GM21737 (cell line): ENCODE measurements at regions not wholly inside any gene's neighbourhood (a gene's known extent, or its start where the extent isn't known, plus 50 kb on each side); places are given as distances from the start of the nearest gene placed in this dataset.
"Not testable (repeated sequence)": the region's sequence is repeated elsewhere in the genome, so short reads cannot be mapped to it uniquely, and the experiment has no call there.

Experiments used
- ATAC-seq: cut with Tn5 transposase; IDR thresholded peaks from one replicate; pipeline ENCODE4 v1.9.1; 2021; ENCODE audit warnings: mild to moderate bottlenecking, moderate library complexity; ENCODE audit not compliant: unreplicated experiment

DNA sequence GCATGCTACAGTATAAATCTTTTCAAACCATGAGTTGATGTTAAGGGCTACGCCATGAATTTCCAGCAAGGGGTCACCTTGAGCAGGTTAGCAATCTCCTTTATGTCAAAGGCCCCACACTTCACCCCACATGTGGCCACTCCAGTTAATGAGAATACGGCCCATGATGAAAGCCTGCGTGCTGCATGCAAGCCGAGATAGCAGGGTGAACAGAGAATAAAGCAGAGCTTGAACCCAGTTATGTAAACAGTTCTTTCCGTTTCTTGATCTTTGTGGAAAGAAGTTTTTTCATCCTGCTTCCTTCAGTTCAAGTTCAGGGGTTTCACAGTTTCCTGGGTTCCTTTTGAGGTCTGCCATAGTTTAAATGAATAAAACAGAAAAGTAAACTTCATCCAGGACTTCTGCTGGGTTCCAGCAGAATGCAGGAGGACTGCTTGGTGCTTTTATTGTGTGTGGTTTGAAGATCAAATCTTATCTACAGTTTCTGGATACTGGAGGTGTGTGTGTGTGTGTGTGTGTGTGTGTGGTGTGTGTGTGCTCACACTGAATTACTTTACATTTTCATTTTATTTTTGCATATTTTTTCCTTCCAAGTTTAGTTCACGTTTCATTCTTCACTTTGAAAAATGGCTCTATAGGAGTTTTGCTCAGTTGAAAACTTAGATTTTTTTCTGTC lies 87.1 kb downstream of the HMHB1 start:
- no peak for ATAC-seq

GRCh38 chr5:143908959-143909358 lies 97.0 kb downstream of the HMHB1 start:
- ATAC-seq: no peak

GRCh38 chr5:143913008-143913752 lies 101.2 kb downstream of the HMHB1 start:
- no peak for ATAC-seq

GRCh38 chr5:143914756-143915155 lies 102.8 kb downstream of the HMHB1 start:
- ATAC-seq: no peak

DNA sequence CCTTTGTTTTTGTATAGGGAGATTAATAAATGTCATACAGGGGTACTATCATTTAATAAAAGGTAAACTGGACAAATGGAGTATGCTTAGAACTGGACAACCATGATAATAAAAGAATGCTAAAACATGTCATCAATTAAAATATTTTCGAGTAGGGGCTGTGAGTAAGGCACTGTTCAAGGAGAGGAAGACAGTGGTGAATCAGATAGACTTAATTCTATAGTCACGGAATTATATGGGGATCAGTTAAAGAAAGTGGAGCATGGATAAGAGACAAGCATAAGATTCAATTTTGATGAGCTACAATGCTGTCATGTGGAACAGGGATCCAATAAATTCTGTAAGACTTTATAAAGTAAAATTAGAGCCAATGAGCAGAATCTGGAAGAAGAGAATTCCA lies 104.5 kb downstream of the HMHB1 start:
- no peak for ATAC-seq

DNA sequence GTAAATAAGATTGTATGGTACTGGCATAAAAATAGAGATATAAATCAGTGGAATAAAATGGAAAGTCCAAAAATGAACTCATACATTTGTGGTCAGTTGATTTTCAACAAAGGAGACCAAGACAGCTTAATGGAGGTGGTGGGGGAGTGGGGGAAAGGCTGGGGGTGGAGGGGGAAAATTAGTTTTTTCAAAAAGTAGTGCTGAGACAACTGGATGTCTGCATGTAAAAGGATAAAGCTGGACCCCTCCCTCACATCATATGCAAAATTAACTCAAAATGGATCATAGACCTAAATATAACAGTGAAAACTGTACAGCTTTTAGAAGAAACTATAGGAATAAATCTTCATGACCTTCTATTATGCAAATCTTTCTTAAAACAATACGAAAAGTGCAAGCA lies 107.0 kb downstream of the HMHB1 start:
- no peak for ATAC-seq

GRCh38 chr5:143920772-143921171 lies 108.8 kb downstream of the HMHB1 start:
- no peak for ATAC-seq

DNA sequence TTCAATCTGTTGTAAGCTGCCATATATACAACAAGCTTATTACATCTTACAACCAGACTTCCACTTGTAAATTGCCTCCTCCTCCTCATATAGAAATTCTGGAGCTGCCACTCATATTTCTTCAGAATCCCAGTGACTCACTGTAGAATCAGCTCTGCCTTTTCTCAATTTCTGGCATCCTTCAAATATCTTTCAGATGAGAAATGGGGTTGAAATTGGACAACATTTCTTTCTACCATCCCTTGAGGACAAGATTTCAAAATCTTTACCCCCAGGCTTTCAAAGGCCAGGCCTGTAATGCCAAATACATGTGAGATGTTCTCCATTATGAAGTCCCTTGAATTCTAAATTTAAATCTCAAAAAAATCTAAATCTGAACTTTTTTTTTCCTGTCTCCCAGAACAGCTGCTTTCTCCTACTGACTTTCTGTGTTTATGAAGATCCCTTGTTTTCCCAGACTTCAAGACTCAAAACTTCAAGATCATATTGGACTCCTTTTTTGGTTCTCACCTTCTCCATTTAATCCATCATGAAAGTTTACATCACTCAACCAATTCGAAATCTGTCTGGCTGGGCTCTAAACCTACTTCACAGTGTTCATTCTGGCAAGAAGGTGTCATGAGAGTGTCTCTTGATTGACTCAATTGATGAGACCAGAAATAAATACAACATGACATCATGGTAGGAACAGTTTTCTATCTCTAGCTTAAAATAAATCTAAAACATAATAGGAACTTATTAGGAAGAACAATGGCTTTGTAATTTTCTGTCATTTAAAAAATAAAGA lies 109.8 kb downstream of the HMHB1 start:
- no peak for ATAC-seq

DNA sequence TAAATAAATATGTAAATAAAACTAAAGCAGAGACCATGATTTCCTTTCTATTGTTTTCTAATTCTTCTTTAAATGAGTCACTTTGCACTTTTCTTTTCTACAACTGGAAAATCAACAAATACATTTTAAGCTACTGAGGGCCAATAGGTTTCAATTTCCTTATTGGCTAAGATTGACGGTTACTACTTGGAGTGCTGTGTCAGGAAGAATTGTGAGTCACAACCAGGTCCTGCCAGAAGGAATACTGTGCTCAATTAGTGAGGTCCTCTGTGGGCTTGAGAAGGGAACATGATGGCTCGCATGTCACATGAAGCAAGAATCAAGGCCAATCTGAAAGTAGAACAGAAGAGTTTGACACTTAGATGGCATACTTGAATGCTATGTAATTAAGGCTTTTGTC lies 110.8 kb downstream of the HMHB1 start:
- ATAC-seq: no peak

DNA sequence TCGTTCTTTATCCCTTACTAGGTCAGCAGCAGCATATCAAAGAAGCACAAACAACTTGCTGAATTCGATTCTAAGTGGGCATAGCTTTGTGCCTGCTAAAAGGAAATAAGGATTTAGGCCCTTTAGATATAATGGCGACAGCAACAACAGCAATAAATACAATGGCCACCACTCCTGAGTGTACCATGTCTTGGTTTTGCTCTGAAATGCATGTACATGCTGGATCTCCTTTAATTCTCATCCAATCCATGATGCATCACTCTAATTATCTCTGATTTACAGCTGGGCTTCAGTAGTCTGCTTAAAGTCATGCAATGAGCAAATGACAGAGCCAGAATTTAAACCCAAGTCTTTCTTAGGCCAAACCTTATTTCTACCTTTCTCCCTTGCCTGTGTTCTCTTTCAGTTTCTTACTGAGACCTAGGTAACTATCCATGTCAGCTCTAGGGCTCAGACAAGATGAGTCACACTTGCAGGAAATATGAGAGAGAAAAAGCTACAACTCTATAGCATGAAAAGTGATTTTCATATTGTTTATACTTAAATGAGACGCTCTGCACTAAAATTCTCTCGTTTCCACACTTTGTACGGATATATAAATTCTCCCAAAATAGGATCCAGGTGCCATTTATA lies 111.8 kb downstream of the HMHB1 start:
- ATAC-seq: no peak

DNA sequence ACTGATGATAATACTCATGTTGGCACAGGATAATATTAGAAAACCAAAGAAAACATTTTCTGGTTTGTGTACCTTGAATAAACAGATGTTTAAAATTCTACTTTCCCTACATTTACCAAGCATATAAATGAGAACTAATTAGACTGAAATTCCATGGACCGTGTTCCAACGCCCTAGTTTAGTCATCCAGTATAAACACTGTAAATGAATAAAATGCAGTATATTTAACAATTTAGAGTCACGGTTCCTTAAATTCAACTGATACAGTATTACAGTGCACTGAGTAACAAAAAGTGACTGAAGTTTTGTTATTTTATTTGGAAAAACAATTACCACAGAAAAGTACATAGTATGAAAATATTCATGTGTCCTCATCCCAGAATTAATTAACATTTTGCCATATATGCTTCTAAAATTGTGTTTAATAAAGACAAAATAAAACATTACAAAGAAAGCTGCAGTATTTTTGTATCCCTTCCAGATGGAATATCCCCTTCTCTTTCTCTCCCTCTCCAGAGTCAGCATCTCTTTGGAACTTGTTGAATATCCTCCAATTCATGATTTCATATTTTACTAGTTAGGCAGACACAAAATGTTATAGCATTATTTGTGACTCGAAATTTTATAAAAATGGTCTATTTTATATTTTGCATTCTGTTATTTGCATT lies 112.5 kb downstream of the HMHB1 start:
- no peak for ATAC-seq

DNA sequence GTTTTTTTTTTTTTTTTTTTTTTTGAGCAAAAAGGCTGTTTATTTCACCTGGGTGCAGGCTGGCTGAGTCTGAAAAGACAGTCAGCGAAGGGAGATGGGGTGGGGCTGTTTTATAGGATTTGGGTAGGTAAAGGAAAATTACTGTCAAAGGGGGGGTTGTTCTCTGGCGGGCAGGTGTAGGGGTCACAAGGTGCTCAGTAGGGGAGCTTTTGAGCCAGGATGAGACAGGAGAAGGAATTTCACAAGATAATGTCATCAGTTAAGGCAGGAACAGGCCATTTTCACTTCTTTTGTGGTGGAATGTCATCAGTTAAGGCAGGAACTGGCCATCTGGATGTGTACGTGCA lies 113.0 kb downstream of the HMHB1 start:
- not testable (repeated sequence) for ATAC-seq

- no peak for ATAC-seq
These were observed 117.5 kb downstream of the HMHB1 start for GRCh38 chr5:143929486-143929885.

DNA sequence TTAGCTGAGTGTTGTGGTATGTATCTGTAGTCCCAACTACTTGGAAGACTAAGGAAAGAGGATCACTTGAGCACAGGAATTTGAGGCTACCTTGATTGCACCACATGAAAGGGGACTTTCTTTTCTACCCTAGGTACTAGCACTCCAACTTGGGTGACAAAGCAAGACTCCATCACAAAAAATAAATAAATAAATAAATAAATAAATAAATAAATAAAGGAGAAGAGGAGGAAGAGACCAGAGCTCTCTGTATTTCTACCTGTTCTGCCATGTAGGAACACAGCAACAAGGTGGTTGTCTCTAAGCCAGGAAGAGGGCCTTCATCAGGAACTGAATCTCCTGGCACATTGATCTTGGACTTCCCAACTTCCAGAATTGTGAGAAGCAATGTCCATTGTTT lies 118.6 kb downstream of the HMHB1 start:
- no peak for ATAC-seq

DNA sequence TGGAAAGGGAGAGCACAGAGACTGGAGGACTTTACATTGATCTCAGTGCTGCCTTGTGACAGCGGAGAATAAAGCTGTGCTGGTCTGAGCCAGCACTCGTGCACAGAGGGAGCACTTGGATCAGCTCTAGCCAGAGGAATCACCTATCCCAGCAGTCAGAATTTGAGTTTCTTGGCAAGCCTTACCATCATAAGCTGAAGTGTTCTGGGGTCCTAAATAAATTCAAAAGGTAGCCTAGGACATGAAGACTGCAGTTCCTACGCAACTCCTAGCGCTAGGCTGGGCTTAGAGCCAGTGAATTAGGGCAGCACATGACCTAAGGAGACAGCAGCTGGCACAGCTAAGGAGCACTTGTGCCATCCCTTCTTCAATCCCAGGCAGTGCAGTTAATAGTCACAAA lies 119.5 kb downstream of the HMHB1 start:
- no peak for ATAC-seq

- no peak for ATAC-seq
These were observed 120.0 kb downstream of the HMHB1 start for GRCh38 chr5:143931986-143932385.

DNA sequence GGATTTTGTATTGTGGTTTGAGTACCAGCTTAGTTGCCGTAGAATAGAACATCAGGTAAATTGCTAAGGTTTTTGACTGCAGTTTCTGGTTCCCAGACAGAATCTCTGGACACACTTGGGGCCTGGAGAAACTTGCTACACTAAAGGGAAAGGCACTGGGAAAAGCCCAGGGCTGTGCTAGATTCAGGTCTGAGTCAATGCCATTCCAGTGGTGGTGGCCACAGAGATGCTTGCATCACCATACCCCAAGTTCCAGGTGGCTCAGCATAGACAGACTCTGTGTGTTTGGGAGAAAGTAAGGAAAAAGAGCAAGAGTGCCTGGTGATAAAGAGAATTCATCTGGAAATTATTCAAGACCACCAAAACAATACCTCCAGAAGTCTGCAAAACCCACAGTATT lies 120.6 kb downstream of the HMHB1 start:
- ATAC-seq: no peak

DNA sequence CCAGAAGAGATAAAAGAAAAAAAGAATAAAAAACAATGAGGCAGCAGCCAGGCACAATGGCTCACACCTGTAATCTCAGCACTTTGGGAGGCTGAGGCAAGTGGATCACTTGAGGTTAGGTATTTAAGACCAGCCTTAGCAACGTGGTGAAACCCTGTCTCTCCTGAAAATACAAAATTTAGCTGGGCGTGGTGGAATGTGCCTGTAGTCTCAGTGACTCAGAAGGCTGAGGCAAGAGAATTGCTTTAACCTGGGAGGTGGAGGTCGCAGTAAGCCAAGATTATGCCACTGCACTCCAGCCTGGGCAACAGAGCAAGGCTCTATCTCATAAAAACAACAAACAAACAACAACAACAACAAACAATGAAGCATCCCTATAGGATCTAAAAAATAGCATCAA lies 121.5 kb downstream of the HMHB1 start:
- ATAC-seq: no peak

- no peak for ATAC-seq
These were observed 122.9 kb downstream of the HMHB1 start for GRCh38 chr5:143934821-143935220.

GRCh38 chr5:143938230-143938629 lies 126.3 kb downstream of the HMHB1 start:
- no peak for ATAC-seq

DNA sequence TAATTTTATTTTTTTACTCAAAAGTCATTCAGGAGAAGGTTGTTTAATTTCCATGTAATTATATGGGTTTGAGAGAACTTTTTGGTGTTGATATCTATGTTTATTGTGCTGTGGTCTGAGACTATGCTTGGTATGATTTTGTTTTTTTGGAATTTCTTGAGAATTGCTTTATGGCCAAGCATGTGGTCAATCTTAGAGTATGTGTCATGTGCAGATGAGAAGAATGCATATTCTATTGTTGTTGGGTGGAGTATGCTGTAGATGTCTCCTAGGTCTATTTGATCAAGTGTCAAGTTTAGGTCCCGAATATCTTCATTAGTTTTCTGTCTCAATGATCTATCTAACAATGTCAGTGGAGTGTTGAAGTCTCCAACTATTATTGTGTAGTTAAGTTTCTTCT lies 134.9 kb downstream of the HMHB1 start:
- ATAC-seq: no peak
